Daoy (cell line): ENCODE measurements at regions not wholly inside any gene's neighbourhood (a gene's known extent, or its start where the extent isn't known, plus 50 kb on each side); places are given as distances from the start of the nearest gene placed in this dataset.
"Not testable (repeated sequence)": the region's sequence is repeated elsewhere in the genome, so short reads cannot be mapped to it uniquely, and the experiment has no call there.

ENCODE experiments used
- DNase-seq: peaks from one replicate; pipeline ENCODE4 v3.0.0-alpha.2; 2015; ENCODE audit warnings: low read depth

GRCh38 chr1:173342736-173343135 is 134.4 kb upstream of the PRDX6 start:
- DNase-seq = no peak

GRCh38 chr1:173344034-173344743 is 132.9 kb upstream of the PRDX6 start:
- no peak for DNase-seq

- no peak for DNase-seq
These were observed 129.8 kb upstream of the PRDX6 start for GRCh38 chr1:173347282-173347818.

GRCh38 chr1:173352635-173353034 is 124.5 kb upstream of the PRDX6 start:
- DNase-seq = not testable (repeated sequence)

- no peak for DNase-seq
These were observed 123.8 kb upstream of the PRDX6 start for GRCh38 chr1:173353350-173353749.

GRCh38 chr1:173354937-173355280 is 122.2 kb upstream of the PRDX6 start:
- no peak for DNase-seq

- no peak for DNase-seq
These were observed 121.7 kb upstream of the PRDX6 start for GRCh38 chr1:173355281-173356031.

- DNase-seq = no peak
These were observed 120.9 kb upstream of the PRDX6 start for GRCh38 chr1:173356191-173356762.

GRCh38 chr1:173360487-173361063 is 116.6 kb upstream of the PRDX6 start:
- DNase-seq = no peak

- no peak for DNase-seq
These were observed 114.6 kb upstream of the PRDX6 start for GRCh38 chr1:173362543-173362942.

GRCh38 chr1:173364827-173365226 is 112.3 kb upstream of the PRDX6 start:
- no peak for DNase-seq

GRCh38 chr1:173365341-173365740 is 111.8 kb upstream of the PRDX6 start:
- DNase-seq = no peak

- no peak for DNase-seq
These were observed 110.0 kb upstream of the PRDX6 start for GRCh38 chr1:173367136-173367535.

- DNase-seq = peak; percentile 44
These were observed 106.5 kb upstream of the PRDX6 start for GRCh38 chr1:173370586-173370985.

GRCh38 chr1:173376065-173376464 is 101.1 kb upstream of the PRDX6 start:
- DNase-seq = not testable (repeated sequence)

- DNase-seq = no peak
These were observed 99.9 kb upstream of the PRDX6 start for GRCh38 chr1:173377266-173377665.

- no peak for DNase-seq
These were observed 93.8 kb upstream of the PRDX6 start for GRCh38 chr1:173383351-173383750.

- no peak for DNase-seq
These were observed 88.8 kb upstream of the PRDX6 start for GRCh38 chr1:173388352-173388751.

- DNase-seq = peak; percentile 86
These were observed 84.1 kb upstream of the PRDX6 start for GRCh38 chr1:173392895-173393658.

GRCh38 chr1:173393659-173394000 is 83.5 kb upstream of the PRDX6 start:
- no peak for DNase-seq

- DNase-seq = not testable (repeated sequence)
These were observed 82.3 kb upstream of the PRDX6 start for GRCh38 chr1:173394813-173395212.

GRCh38 chr1:173395762-173396161 is 81.4 kb upstream of the PRDX6 start:
- no peak for DNase-seq
